HEK293 (cell line): ENCODE measurements at regions not wholly inside any gene's neighbourhood (a gene's known extent, or its start where the extent isn't known, plus 50 kb on each side); places are given as distances from the start of the nearest gene placed in this dataset.

Experiments
- CTCF ChIP-seq: fragments of 450-650 bp; formaldehyde crosslinking; IDR thresholded peaks from 2 replicates; pipeline ENCODE4 v1.5.1; 2016; ENCODE audit warnings: missing biosample characterization, missing genetic modification characterization
- PRDM10 ChIP-seq: fragments of 450-650 bp; formaldehyde crosslinking; IDR thresholded peaks from 2 replicates; pipeline ENCODE4 v1.5.1; 2016; ENCODE audit warnings: missing biosample characterization, missing genetic modification characterization
- ZBTB21 ChIP-seq: fragments of 450-650 bp; formaldehyde crosslinking; IDR thresholded peaks from 2 replicates; pipeline ENCODE4 v1.5.1; 2017; ENCODE audit warnings: missing biosample characterization, missing genetic modification characterization
- ZNF138 ChIP-seq: fragments of 450-650 bp; formaldehyde crosslinking; IDR thresholded peaks from 2 replicates; pipeline ENCODE4 v1.5.1; 2016; ENCODE audit warnings: missing biosample characterization, missing genetic modification characterization, borderline replicate concordance
- ZNF140 ChIP-seq: fragments of 450-650 bp; formaldehyde crosslinking; IDR thresholded peaks from 2 replicates; pipeline ENCODE4 v1.5.1; 2016; ENCODE audit warnings: missing biosample characterization, missing genetic modification characterization
- ZNF239 ChIP-seq: fragments of 450-650 bp; formaldehyde crosslinking; IDR thresholded peaks from 2 replicates; pipeline ENCODE4 v1.5.1; 2016; ENCODE audit warnings: missing biosample characterization, missing genetic modification characterization
- ZNF354C ChIP-seq: fragments of 450-650 bp; formaldehyde crosslinking; IDR thresholded peaks from 2 replicates; pipeline ENCODE4 v1.5.1; 2016; ENCODE audit warnings: missing biosample characterization, missing genetic modification characterization, low read depth, borderline replicate concordance
- ZNF530 ChIP-seq: fragments of 450-650 bp; formaldehyde crosslinking; IDR thresholded peaks from 2 replicates; pipeline ENCODE4 v1.5.1; 2016; ENCODE audit warnings: low read depth, missing biosample characterization, missing genetic modification characterization
- ZNF548 ChIP-seq: fragments of 450-650 bp; formaldehyde crosslinking; IDR thresholded peaks from 2 replicates; pipeline ENCODE4 v1.5.1; 2016; ENCODE audit warnings: missing biosample characterization, missing genetic modification characterization
- ZNF843 ChIP-seq: fragments of 450-650 bp; formaldehyde crosslinking; IDR thresholded peaks from 2 replicates; pipeline ENCODE4 v1.5.1; 2016; ENCODE audit warnings: missing biosample characterization, missing genetic modification characterization
- TF ChIP-seq, protein P1 (sequence below): fragments of 450-650 bp; formaldehyde crosslinking; IDR thresholded peaks from 2 replicates; pipeline ENCODE4 v1.5.1; 2016; ENCODE audit warnings: missing biosample characterization, missing genetic modification characterization

- no peak for TF ChIP-seq CTCF (tag by site-specific recombination)
- TF ChIP-seq ZNF140: no peak
- TF ChIP-seq ZNF138: no peak
- TF ChIP-seq ZNF354C (tag by site-specific recombination): no peak
- no peak for TF ChIP-seq ZNF530 (tag by site-specific recombination)
- TF ChIP-seq ZNF843 (tag by site-specific recombination): no peak
- no peak for TF ChIP-seq ZNF548 (tag by site-specific recombination)
- no peak for TF ChIP-seq ZNF239 (tag by site-specific recombination)
- TF ChIP-seq ZBTB21: no peak
- TF ChIP-seq, protein P1, sequence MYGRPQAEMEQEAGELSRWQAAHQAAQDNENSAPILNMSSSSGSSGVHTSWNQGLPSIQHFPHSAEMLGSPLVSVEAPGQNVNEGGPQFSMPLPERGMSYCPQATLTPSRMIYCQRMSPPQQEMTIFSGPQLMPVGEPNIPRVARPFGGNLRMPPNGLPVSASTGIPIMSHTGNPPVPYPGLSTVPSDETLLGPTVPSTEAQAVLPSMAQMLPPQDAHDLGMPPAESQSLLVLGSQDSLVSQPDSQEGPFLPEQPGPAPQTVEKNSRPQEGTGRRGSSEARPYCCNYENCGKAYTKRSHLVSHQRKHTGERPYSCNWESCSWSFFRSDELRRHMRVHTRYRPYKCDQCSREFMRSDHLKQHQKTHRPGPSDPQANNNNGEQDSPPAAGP (tag by site-specific recombination): no peak
- TF ChIP-seq PRDM10 (tag by site-specific recombination): no peak
These were observed 60.6 kb upstream of the GOLGA8B start for GRCh38 chr15:34644061-34644460.
